HG03103 (cell line): ENCODE measurements at regions not wholly inside any gene's neighbourhood (a gene's known extent, or its start where the extent isn't known, plus 50 kb on each side); places are given as distances from the start of the nearest gene placed in this dataset.

Source experiments
- ATAC-seq: cut with Tn5 transposase; IDR thresholded peaks from one replicate; pipeline ENCODE4 v1.9.1; 2021; ENCODE audit warnings: low read depth; ENCODE audit not compliant: unreplicated experiment

- ATAC-seq = no peak
Measured at GRCh38 chr21:41671859-41672542, 94.9 kb downstream of the RIPK4 start.

- no peak for ATAC-seq
Measured at GRCh38 chr21:41671212-41671762, 95.6 kb downstream of the RIPK4 start.

- no peak for ATAC-seq
Measured at GRCh38 chr21:41670056-41670805, 96.6 kb downstream of the RIPK4 start.

GRCh38 chr21:41669533-41669830 lies 97.4 kb downstream of the RIPK4 start:
- no peak for ATAC-seq

- no peak for ATAC-seq
Measured at GRCh38 chr21:41668686-41669532, 97.9 kb downstream of the RIPK4 start.

GRCh38 chr21:41668051-41668541 lies 98.8 kb downstream of the RIPK4 start:
- no peak for ATAC-seq

GRCh38 chr21:41667136-41667535 lies 99.7 kb downstream of the RIPK4 start:
- ATAC-seq = no peak

GRCh38 chr21:41666641-41667081 lies 100.2 kb downstream of the RIPK4 start:
- no peak for ATAC-seq

- no peak for ATAC-seq
Measured at GRCh38 chr21:41665766-41666595, 100.9 kb downstream of the RIPK4 start.

GRCh38 chr21:41664881-41665765 lies 101.7 kb downstream of the RIPK4 start:
- ATAC-seq = no peak

- ATAC-seq = no peak
Measured at GRCh38 chr21:41663805-41664788, 102.8 kb downstream of the RIPK4 start.

- ATAC-seq = no peak
Measured at GRCh38 chr21:41662761-41663160, 104.1 kb downstream of the RIPK4 start.

- ATAC-seq = no peak
Measured at GRCh38 chr21:41662161-41662560, 104.7 kb downstream of the RIPK4 start.

GRCh38 chr21:41660748-41661147 lies 106.1 kb downstream of the RIPK4 start:
- no peak for ATAC-seq

- ATAC-seq = no peak
Measured at GRCh38 chr21:41659791-41660560, 106.9 kb downstream of the RIPK4 start.

GRCh38 chr21:41656946-41657525 lies 109.8 kb downstream of the RIPK4 start:
- no peak for ATAC-seq

- no peak for ATAC-seq
Measured at GRCh38 chr21:41655259-41655658, 111.6 kb downstream of the RIPK4 start.
